NB4 (cell line): ENCODE measurements at regions not wholly inside any gene's neighbourhood (a gene's known extent, or its start where the extent isn't known, plus 50 kb on each side); places are given as distances from the start of the nearest gene placed in this dataset.

ENCODE experiments used
- DNase-seq: peaks from one replicate; pipeline ENCODE4 v3.0.0; 2010; ENCODE audit warnings: low read depth
- H3K4me3 ChIP-seq: one replicate; pipeline ENCODE4 v1.5.1; 2011; ENCODE audit warnings: mild to moderate bottlenecking, low read depth, low read length, moderate library complexity
- CTCF ChIP-seq: IDR thresholded peaks from one replicate; pipeline ENCODE4 v1.5.1; 2012; ENCODE audit warnings: low read depth, low read length
- MAX ChIP-seq: IDR thresholded peaks from 2 replicates; pipeline ENCODE4 v1.6.1; 2011; ENCODE audit warnings: low read depth, low read length
- MYC ChIP-seq: IDR thresholded peaks from 2 replicates; pipeline ENCODE4 v1.6.1; 2011; ENCODE audit warnings: low read depth, low read length
- POLR2A ChIP-seq: IDR thresholded peaks from 2 replicates; pipeline ENCODE4 v1.6.1; 2011; ENCODE audit warnings: mild to moderate bottlenecking; ENCODE audit not compliant: insufficient read length; ENCODE audit errors: extremely low read depth

- H3K4me3 ChIP-seq, result no peak overlapping the region
- TF ChIP-seq MAX, result no peak
- TF ChIP-seq MYC, result no peak
- TF ChIP-seq POLR2A, result no peak
- TF ChIP-seq CTCF, result no peak
- no peak for DNase-seq
These were observed 925.5 kb upstream of the EPHA7 start for GRCh38 chr6:94344866-94345265.

- no peak for DNase-seq
- TF ChIP-seq CTCF (no peak), POLR2A (no peak), MAX (no peak), MYC (no peak)
- no peak overlapping the region for H3K4me3 ChIP-seq
These were observed 921.8 kb upstream of the EPHA7 start for GRCh38 chr6:94341173-94341572.

GRCh38 chr6:94323853-94324252, 904.5 kb upstream of the EPHA7 start:
- TF ChIP-seq MAX (no peak), CTCF (peak; percentile 21)
- peak; percentile 28 for DNase-seq
- no peak overlapping the region for H3K4me3 ChIP-seq

- no peak overlapping the region for H3K4me3 ChIP-seq
- DNase-seq, result no peak
- TF ChIP-seq CTCF, result no peak
- no peak for TF ChIP-seq MYC
- TF ChIP-seq MAX, result no peak
- no peak for TF ChIP-seq POLR2A
These were observed 881.2 kb upstream of the EPHA7 start for GRCh38 chr6:94300424-94301144.

- no peak for TF ChIP-seq MYC
- TF ChIP-seq MAX, result no peak
- no peak for TF ChIP-seq CTCF
- no peak for TF ChIP-seq POLR2A
- DNase-seq, result no peak
- no peak overlapping the region for H3K4me3 ChIP-seq
These were observed 869.8 kb upstream of the EPHA7 start for GRCh38 chr6:94289131-94289530.
